HG02798 (cell line): ENCODE measurements at regions not wholly inside any gene's neighbourhood (a gene's known extent, or its start where the extent isn't known, plus 50 kb on each side); places are given as distances from the start of the nearest gene placed in this dataset.
"Not testable (repeated sequence)": the region's sequence is repeated elsewhere in the genome, so short reads cannot be mapped to it uniquely, and the experiment has no call there.

Experiments
- ATAC-seq: cut with Tn5 transposase; IDR thresholded peaks from one replicate; pipeline ENCODE4 v1.9.1; 2021; ENCODE audit warnings: mild to moderate bottlenecking; ENCODE audit not compliant: unreplicated experiment, poor library complexity

GRCh38 chr5:91957666-91958065, 574.5 kb upstream of the ARRDC3 start:
- ATAC-seq, result no peak

GRCh38 chr5:91956738-91957137, 573.6 kb upstream of the ARRDC3 start:
- ATAC-seq, result no peak

- ATAC-seq, result no peak
These were observed 572.5 kb upstream of the ARRDC3 start for GRCh38 chr5:91955610-91956009.

- no peak for ATAC-seq
These were observed 571.0 kb upstream of the ARRDC3 start for GRCh38 chr5:91954136-91954535.

GRCh38 chr5:91950328-91950727, 567.2 kb upstream of the ARRDC3 start:
- ATAC-seq, result no peak

- no peak for ATAC-seq
These were observed 563.8 kb upstream of the ARRDC3 start for GRCh38 chr5:91946870-91947269.

- ATAC-seq, result no peak
These were observed 558.5 kb upstream of the ARRDC3 start for GRCh38 chr5:91941588-91941987.

- no peak for ATAC-seq
These were observed 555.3 kb upstream of the ARRDC3 start for GRCh38 chr5:91938441-91938840.

- ATAC-seq, result no peak
These were observed 554.0 kb upstream of the ARRDC3 start for GRCh38 chr5:91937121-91937520.

GRCh38 chr5:91929522-91929817, 546.4 kb upstream of the ARRDC3 start:
- ATAC-seq, result no peak

GRCh38 chr5:91928754-91929521, 545.8 kb upstream of the ARRDC3 start:
- ATAC-seq, result peak; percentile 53

GRCh38 chr5:91927439-91927838, 544.3 kb upstream of the ARRDC3 start:
- no peak for ATAC-seq

- no peak for ATAC-seq
These were observed 542.1 kb upstream of the ARRDC3 start for GRCh38 chr5:91925249-91925648.

- ATAC-seq, result not testable (repeated sequence)
These were observed 534.1 kb upstream of the ARRDC3 start for GRCh38 chr5:91917037-91917814.

GRCh38 chr5:91910655-91911054, 527.5 kb upstream of the ARRDC3 start:
- ATAC-seq, result peak; percentile 29

- ATAC-seq, result peak; percentile 40
These were observed 527.1 kb upstream of the ARRDC3 start for GRCh38 chr5:91910247-91910646.

- no peak for ATAC-seq
These were observed 523.4 kb upstream of the ARRDC3 start for GRCh38 chr5:91906494-91906893.

- no peak for ATAC-seq
These were observed 522.9 kb upstream of the ARRDC3 start for GRCh38 chr5:91906027-91906426.

- no peak for ATAC-seq
These were observed 515.8 kb upstream of the ARRDC3 start for GRCh38 chr5:91898898-91899297.

GRCh38 chr5:91898019-91898418, 514.9 kb upstream of the ARRDC3 start:
- no peak for ATAC-seq

GRCh38 chr5:91888810-91889209, 505.7 kb upstream of the ARRDC3 start:
- ATAC-seq, result no peak
